GM13976 (cell line): ENCODE measurements at regions not wholly inside any gene's neighbourhood (a gene's known extent, or its start where the extent isn't known, plus 50 kb on each side); places are given as distances from the start of the nearest gene placed in this dataset.

Source experiments
- DNase-seq: peaks from one replicate; pipeline ENCODE4 v3.0.0; 2012; ENCODE audit warnings: low spot score
- CTCF ChIP-seq: IDR thresholded peaks from 2 replicates; pipeline ENCODE4 v1.5.1; 2012; ENCODE audit warnings: borderline replicate concordance, mild to moderate bottlenecking; ENCODE audit not compliant: insufficient read depth; ENCODE audit errors: extremely low read depth, missing control alignments, control extremely low read depth
- in situ Hi-C: fragments of 300-500 bp; cut with MboI; formaldehyde crosslinking; loops from one replicate; pipeline ENCODE4 v1.12.0; 2022; ENCODE audit warnings: low sequenced_read_pairs, mixed read lengths, inconsistent platforms; ENCODE audit not compliant: unreplicated experiment

DNA sequence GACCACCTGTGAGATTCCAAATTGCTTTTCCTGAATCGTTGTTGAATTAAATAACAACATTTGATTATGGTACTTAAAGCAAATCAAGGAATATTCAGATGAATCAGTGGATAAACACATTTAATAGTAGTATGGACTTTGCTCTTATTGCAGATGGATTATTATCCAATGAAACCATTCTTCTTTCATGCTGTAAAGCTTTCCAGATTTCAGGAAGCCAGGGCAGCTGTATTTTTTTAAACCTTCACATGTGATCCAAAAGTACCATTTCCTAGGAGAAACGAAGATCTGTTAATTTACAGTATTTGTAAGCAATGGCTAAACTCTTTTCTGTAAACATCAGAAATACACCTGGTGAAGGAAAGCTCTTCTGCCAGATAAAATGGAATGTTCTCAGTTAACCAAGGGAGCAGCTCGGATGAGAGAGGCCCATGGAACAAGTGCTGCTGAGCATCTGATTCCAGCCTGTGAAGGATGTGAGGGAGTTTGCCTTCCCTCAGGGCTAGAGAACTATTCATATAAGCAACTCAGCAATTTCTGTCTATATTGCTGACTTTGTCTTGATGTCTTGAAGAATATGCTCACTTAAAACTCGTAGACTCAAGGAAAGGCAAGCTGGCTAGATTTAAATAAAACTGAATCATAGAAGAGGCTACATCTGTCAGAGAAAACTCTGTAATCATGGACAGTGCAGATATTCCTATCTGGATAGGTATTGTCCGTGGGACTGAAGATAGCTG is 94.4 kb upstream of the LIMCH1 start:
- DNase-seq, result no peak
- no peak for TF ChIP-seq CTCF
- in situ Hi-C loops, result no loop called here

DNA sequence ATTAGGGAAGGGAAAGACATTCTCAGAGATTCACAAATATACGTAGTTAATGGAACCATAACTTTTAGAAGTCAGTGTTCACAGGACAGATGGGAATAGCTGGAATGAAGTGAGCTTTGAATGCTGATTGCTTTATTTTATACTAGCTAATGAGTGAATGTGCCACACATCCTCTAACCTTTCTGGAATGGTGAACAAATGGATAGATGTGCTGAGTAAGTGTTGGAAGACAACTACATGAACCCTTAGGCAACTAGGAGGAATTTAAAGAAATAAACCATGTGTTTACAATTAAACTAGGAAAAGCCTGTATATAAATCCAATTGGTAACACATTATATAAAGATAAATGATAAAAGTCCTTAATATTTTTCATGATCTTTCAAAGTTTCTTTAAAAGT is 91.6 kb upstream of the LIMCH1 start:
- no peak for TF ChIP-seq CTCF
- no peak for DNase-seq
- in situ Hi-C loops, result no loop called here

GRCh38 chr4:41446981-41447725 is 90.8 kb upstream of the LIMCH1 start:
- DNase-seq, result no peak
- no peak for TF ChIP-seq CTCF
- in situ Hi-C loops, result no loop called here

GRCh38 chr4:41448934-41449333 is 89.0 kb upstream of the LIMCH1 start:
- no peak for DNase-seq
- in situ Hi-C loops, result no loop called here
- TF ChIP-seq CTCF, result no peak

DNA sequence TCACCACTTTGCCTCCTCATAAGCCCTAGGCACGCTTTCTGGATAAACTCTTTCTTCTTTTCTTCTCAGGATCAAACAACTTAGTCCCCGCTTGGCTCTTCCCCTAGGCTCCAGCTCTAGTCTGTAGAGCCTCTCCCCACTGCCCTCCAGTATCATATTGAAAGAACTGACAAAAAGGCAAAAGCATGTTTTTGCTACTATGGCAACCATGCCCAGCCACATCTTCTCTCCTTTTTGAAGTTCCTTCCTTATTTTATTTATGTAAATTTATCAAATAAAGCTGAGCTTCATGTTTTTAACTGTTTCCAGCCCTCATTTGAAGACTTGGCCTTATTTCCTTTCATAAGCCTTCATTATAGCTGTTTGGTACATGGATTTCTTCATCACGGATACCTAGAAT is 86.0 kb upstream of the LIMCH1 start:
- in situ Hi-C loops, result no loop called here
- no peak for TF ChIP-seq CTCF
- no peak for DNase-seq

DNA sequence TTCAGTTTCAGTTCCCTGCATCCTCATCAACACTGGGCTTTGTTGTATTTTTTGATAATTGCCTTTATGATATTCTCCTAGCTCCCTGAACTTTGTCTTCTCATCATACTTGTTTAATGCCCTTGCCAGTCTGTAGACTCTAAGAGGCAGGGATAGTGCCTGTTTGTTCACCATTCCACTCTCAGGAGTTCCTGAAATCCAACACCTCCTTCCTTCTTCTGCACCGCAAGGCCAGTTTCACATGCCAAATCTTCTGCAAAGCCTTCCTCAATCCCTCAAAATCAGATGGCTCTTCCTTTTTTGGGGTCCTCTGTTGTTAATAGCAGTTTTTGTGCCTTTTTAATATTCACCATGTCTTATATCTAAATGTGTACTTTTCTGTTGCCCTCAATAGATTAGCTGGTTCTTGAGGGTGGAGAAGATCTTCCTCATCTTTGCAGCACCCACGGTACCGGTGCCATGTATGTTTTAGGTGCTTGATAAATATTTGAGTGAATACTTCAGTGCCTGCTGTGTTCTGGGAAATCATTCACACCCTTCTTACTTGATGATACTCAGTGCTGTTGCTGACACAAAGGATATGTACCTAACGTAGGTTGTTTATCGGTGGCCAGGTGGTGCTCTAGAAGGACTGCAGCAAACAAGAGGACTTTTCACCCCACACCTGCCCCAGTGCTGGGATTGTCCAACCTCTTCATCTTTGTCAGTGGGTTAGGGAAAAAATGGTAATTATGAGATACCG is 85.3 kb upstream of the LIMCH1 start:
- DNase-seq, result no peak
- no peak for TF ChIP-seq CTCF
- in situ Hi-C loops, result no loop called here
